Psoas muscle (tissue), 7 donors: ENCODE measurements at regions not wholly inside any gene's neighbourhood (a gene's known extent, or its start where the extent isn't known, plus 50 kb on each side); places are given as distances from the start of the nearest gene placed in this dataset.

Experiments
- ATAC-seq, 4 donors: fragments of 200-7000 bp; cut with Tn5 transposase; one replicate each; pipeline ENCODE4 v1.9.1; 2020; ENCODE audit warnings: moderate library complexity in 3 of 4, mild to moderate bottlenecking in 2 of 4
- DNase-seq, 2 donors: peaks; one replicate each; pipeline ENCODE4 v3.0.0-alpha.2; 2020
- H3K27ac ChIP-seq: fragments of 200-600 bp; one replicate; pipeline ENCODE4 v1.8.0; 2022
- H3K27me3 ChIP-seq, 3 donors: fragments of 200-600 bp in 1 of 3; one replicate each; pipeline versions ENCODE4 v1.6.1 to v1.8.0; 2013 to 2022; ENCODE audit warnings: low read length in 2 of 3, mild to moderate bottlenecking in 2 of 3, moderate library complexity in 1 of 3; ENCODE audit not compliant: insufficient read depth in 3 of 3
- H3K36me3 ChIP-seq, 2 donors: fragments of 200-600 bp in 1 of 2; one replicate each; pipeline versions ENCODE4 v1.6.1 to v1.8.0; 2013 to 2022; ENCODE audit warnings: low read depth in 1 of 2, mild to moderate bottlenecking in 1 of 2, moderate library complexity in 1 of 2; ENCODE audit not compliant: insufficient read depth in 1 of 2
- H3K4me1 ChIP-seq: fragments of 200-600 bp; one replicate; pipeline ENCODE4 v1.8.0; 2022
- H3K4me3 ChIP-seq: fragments of 200-600 bp; one replicate; pipeline ENCODE4 v1.8.0; 2022; ENCODE audit warnings: mild to moderate bottlenecking
- H3K9me3 ChIP-seq: fragments of 200-600 bp; one replicate; pipeline ENCODE4 v1.8.0; 2022
- CTCF ChIP-seq: fragments of 200-600 bp; IDR thresholded peaks from one replicate; pipeline ENCODE4 v1.8.0; 2022; ENCODE audit warnings: antibody characterized with exemption
- WGBS, 3 donors: extraction: QIAGEN DNeasy Blood & Tissue Kit; methylation state at CpG; one replicate each; pipeline versions ENCODE4 v1.1.6 to v1.1.7; 2013; 5-methylcytosine and 5-hydroxymethylcytosine counted together
- intact Hi-C, 2 donors: fragments of 100-400 bp; cut with DNase I; formaldehyde crosslinking; loops; one replicate each; pipeline versions ENCODE4 v1.11.0 to v1.14.2; 2022
- donor health status: healthy with polysubstance abuse.
- donor health status: DM: no; HTN: no; CAD: no; lungs with moderate emphysema.
- donor health status: Bipolar disorder and iron deficiency.
- donor health status: healthy.
- donor health status: DM: yes; HTN: yes; CAD: no.
- donor health status: DM: no; HTN: no; CAD: no.
- donor health status: DM: yes; HTN: yes; CAD: no.

GRCh38 chr16:16881814-16882213 lies 502.9 kb downstream of the NPIPA7 start:
- H3K4me1 ChIP-seq: no peaks in the 10 kb centered on the region
- H3K27ac ChIP-seq: no peak overlapping the region
- intact Hi-C loops: no loop called here
- TF ChIP-seq CTCF: no peak
- H3K36me3 ChIP-seq: no peaks in the 10 kb centered on the region
- H3K9me3 ChIP-seq: no peaks in the 10 kb centered on the region
- H3K27me3 ChIP-seq: peaks cover 0 to 6% (median 3%) of the 10 kb centered on the region in 3 donors
- ATAC-seq (no peak), DNase-seq (no peak)
- 54 to 61% (median 58%) methylated on average over 7 of the region's 7 CpGs for WGBS, 3 donors
- H3K4me3 ChIP-seq: no peak overlapping the region

- ATAC-seq (no peak), DNase-seq (no peak)
- WGBS, 3 donors: 77 to 84% (median 82%) methylated on average over 3 of the region's 3 CpGs
- intact Hi-C loops: no loop called here
- no peak for TF ChIP-seq CTCF
- Histone ChIP-seq H3K36me3 (no peaks in the 10 kb centered on the region), H3K27ac (no peak overlapping the region), H3K9me3 (no peaks in the 10 kb centered on the region), H3K4me3 (no peak overlapping the region), H3K4me1 (no peaks in the 10 kb centered on the region), H3K27me3 (peaks cover 0 to 6% (median 3%) of the 10 kb centered on the region in 3 donors)
Observed at GRCh38 chr16:16882766-16883165, 503.8 kb downstream of the NPIPA7 start.

GRCh38 chr16:16884451-16884850 lies 505.5 kb downstream of the NPIPA7 start:
- Histone ChIP-seq H3K27ac (no peak overlapping the region), H3K36me3 (no peaks in the 10 kb centered on the region), H3K27me3 (peaks cover 0 to 9% (median 5%) of the 10 kb centered on the region in 3 donors), H3K9me3 (no peaks in the 10 kb centered on the region), H3K4me1 (no peaks in the 10 kb centered on the region), H3K4me3 (no peak overlapping the region)
- ATAC-seq (no peak), DNase-seq (no peak)
- no peak for TF ChIP-seq CTCF
- 80 to 91% (median 81%) methylated on average over 1 of the region's 1 CpG for WGBS, 3 donors
- intact Hi-C loops: no loop called here

DNA sequence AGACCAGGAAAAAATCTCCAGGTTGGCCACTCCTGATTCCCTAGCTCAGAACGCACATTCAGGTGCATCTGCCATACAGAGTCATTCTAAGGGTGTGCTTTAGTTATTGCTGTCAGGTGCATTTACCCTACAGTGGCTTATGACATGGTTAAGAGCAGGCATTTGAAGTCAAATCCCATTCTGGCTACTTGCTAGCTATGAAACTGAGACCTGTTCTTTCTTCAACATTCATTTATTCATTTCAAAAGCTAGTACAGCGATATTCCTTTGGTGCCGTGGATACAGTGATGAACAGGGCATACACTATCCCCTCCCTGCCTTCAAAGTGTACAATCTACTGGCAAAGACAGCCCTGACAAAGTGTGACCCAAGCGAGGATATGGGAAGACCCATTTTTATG lies 508.3 kb downstream of the NPIPA7 start:
- DNase-seq (no peak), ATAC-seq (no peak)
- Histone ChIP-seq H3K4me3 (no peak overlapping the region), H3K36me3 (no peaks in the 10 kb centered on the region), H3K27ac (no peak overlapping the region), H3K9me3 (no peaks in the 10 kb centered on the region), H3K27me3 (peaks cover 0 to 6% (median 5%) of the 10 kb centered on the region in 3 donors), H3K4me1 (no peaks in the 10 kb centered on the region)
- no peak for TF ChIP-seq CTCF
- intact Hi-C loops: no loop called here
- WGBS, 3 donors: 82 to 87% (median 85%) methylated on average over 4 of the region's 4 CpGs

DNA sequence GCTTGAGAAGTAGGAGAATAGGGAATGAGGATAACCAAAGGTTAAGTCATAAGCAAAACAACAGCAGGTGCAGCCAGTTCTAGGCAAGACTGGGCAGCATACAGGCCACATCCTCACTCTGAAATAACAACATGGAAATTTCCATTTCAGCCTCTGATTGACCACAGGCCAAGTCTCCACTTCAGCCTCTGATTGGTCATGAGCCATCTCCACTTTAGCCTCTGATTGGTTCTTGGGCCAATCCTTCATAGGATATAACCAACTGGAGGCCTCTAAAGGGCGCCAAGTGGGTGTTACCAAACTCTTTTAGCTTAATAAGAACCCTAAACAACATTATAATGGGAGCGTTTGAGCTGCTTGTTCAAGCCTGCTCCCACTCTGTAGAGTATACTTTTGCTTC lies 512.0 kb downstream of the NPIPA7 start:
- Histone ChIP-seq H3K4me1 (no peaks in the 10 kb centered on the region), H3K9me3 (no peaks in the 10 kb centered on the region), H3K27ac (no peak overlapping the region), H3K4me3 (no peak overlapping the region), H3K36me3 (no peaks in the 10 kb centered on the region), H3K27me3 (peaks cover 0 to 6% (median 0%) of the 10 kb centered on the region in 3 donors)
- no peak for TF ChIP-seq CTCF
- intact Hi-C loops: no loop called here
- WGBS, 3 donors: 63 to 75% (median 68%) methylated on average over 2 of the region's 2 CpGs
- ATAC-seq: no peak
- no peak for DNase-seq
